ENCODE measurements at regions not wholly inside any gene's neighbourhood (a gene's known extent, or its start where the extent isn't known, plus 50 kb on each side); places are given as distances from the start of the nearest gene placed in this dataset.
"Not testable (repeated sequence)": the region's sequence is repeated elsewhere in the genome, so short reads cannot be mapped to it uniquely, and the experiment has no call there.

DNA sequence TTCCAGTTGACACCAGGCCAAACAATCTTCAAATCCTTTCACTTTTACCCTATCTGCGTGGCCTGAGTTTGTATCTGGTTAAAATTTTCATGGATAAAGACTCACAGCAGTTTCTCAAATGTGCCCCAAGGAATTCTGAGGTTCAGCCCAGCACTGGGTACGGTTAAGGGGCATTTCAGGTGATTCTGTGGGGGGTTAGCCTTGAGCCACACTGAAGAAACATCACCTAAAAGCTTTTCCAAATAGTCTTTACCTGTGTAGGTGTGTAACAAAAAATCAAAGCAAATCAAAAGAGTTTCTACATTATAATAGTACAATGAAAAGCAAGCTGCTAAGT is 83.8 kb upstream of the DNAJC1 start:
- H2AFZ ChIP-seq (ENCODE audit: low read depth, low read length): no peak overlapping the region
- H3K4me3 Mint-ChIP-seq (ENCODE audit: unreplicated experiment): no peak overlapping the region
- no peak overlapping the region for H3K27ac Mint-ChIP-seq (ENCODE audit: unreplicated experiment)

DNA sequence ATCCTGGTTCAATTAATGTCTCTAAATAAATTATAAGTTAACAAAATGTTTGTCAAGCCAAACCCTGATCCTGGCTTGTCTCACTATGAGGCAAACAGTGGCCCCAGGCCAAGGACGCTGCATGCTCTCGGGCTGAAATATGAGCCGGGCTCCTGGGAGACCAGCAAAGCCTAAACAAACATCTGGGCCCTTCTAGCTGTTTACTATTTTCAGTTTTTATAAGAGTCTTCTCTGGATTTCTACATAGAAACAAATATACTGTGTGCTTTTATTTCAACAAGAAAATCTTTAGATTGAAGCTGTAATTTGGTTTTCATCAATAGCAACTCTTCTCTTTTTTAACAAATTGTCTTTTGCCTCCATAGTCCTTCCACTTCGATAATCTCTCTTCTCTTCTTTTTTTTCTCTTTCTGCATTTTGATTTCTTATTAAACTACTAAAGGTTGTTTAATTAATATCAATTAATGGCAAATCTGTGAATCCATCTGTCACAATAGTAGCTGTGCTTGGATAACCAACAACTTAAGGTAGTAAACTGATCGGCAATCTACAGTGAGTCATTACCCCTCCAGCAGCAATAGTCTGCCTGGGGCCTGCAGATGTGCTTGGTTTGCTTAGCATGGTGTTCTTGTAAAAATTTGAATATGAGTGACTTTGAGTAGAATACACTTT is 83.3 kb upstream of the DNAJC1 start:
- Histone ChIP-seq H3K27ac (ENCODE audit: low read depth, low read length) (no peak overlapping the region), H3K4me1 (ENCODE audit: insufficient read depth, low read length) (no peaks in the 10 kb centered on the region), H3K27me3 (ENCODE audit: insufficient read depth, low read length) (peaks cover 2% of the 10 kb centered on the region), H2AFZ (ENCODE audit: low read depth, low read length) (no peak overlapping the region), H3K4me2 (ENCODE audit: low read length) (no peak overlapping the region), H3K9me3 (ENCODE audit: insufficient read depth, low read depth, low read length) (no peaks in the 10 kb centered on the region), H3K9ac (ENCODE audit: low read length) (no peak overlapping the region), H3K36me3 (ENCODE audit: insufficient read depth, low read length) (no peaks in the 10 kb centered on the region), H3K4me3 (ENCODE audit: insufficient read depth, low read depth, low read length) (no peak overlapping the region), H4K20me1 (ENCODE audit: insufficient read depth, low read length) (no peaks in the 10 kb centered on the region), H3K79me2 (ENCODE audit: insufficient read depth, low read length) (no peaks in the 10 kb centered on the region)
- no peak overlapping the region for H3K4me3 Mint-ChIP-seq (ENCODE audit: unreplicated experiment)
- no peaks in the 10 kb centered on the region for H3K4me1 Mint-ChIP-seq (ENCODE audit: low read depth, unreplicated experiment)
- no peak for TF ChIP-seq EZH2 (IDR thresholded peaks at IDR 0.05; ENCODE audit: insufficient read depth, low read length)
- TF ChIP-seq, protein P1, sequence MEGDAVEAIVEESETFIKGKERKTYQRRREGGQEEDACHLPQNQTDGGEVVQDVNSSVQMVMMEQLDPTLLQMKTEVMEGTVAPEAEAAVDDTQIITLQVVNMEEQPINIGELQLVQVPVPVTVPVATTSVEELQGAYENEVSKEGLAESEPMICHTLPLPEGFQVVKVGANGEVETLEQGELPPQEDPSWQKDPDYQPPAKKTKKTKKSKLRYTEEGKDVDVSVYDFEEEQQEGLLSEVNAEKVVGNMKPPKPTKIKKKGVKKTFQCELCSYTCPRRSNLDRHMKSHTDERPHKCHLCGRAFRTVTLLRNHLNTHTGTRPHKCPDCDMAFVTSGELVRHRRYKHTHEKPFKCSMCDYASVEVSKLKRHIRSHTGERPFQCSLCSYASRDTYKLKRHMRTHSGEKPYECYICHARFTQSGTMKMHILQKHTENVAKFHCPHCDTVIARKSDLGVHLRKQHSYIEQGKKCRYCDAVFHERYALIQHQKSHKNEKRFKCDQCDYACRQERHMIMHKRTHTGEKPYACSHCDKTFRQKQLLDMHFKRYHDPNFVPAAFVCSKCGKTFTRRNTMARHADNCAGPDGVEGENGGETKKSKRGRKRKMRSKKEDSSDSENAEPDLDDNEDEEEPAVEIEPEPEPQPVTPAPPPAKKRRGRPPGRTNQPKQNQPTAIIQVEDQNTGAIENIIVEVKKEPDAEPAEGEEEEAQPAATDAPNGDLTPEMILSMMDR (IDR thresholded peaks at IDR 0.05; ENCODE audit: insufficient read depth, low read depth, low read length): no peak
- peaks cover 1% of the 10 kb centered on the region for H3K9me3 Mint-ChIP-seq (ENCODE audit: unreplicated experiment)
- H3K27ac Mint-ChIP-seq (ENCODE audit: unreplicated experiment): no peak overlapping the region
- H3K36me3 Mint-ChIP-seq (ENCODE audit: low read depth, unreplicated experiment): no peaks in the 10 kb centered on the region
- H3K27me3 Mint-ChIP-seq (ENCODE audit: low read depth, unreplicated experiment): peaks cover 5% of the 10 kb centered on the region
- peak; percentile 36 for DNase-seq (ENCODE audit: low read depth)
- no peak for FAIRE-seq

More for the DNA sequence above, 83.8 kb upstream of the DNAJC1 start:
- Histone ChIP-seq H4K20me1 (ENCODE audit: insufficient read depth, low read length) (no peaks in the 10 kb centered on the region), H3K79me2 (ENCODE audit: insufficient read depth, low read length) (no peaks in the 10 kb centered on the region), H3K9me3 (ENCODE audit: insufficient read depth, low read depth, low read length) (no peaks in the 10 kb centered on the region), H3K27me3 (ENCODE audit: insufficient read depth, low read length) (peaks cover 2% of the 10 kb centered on the region), H3K4me2 (ENCODE audit: low read length) (no peak overlapping the region), H3K36me3 (ENCODE audit: insufficient read depth, low read length) (no peaks in the 10 kb centered on the region), H3K9ac (ENCODE audit: low read length) (no peak overlapping the region), H3K4me1 (ENCODE audit: insufficient read depth, low read length) (no peaks in the 10 kb centered on the region), H3K4me3 (ENCODE audit: insufficient read depth, low read depth, low read length) (no peak overlapping the region), H3K27ac (ENCODE audit: low read depth, low read length) (no peak overlapping the region)
- Mint-ChIP-seq H3K36me3 (ENCODE audit: low read depth, unreplicated experiment) (no peaks in the 10 kb centered on the region), H3K27me3 (ENCODE audit: low read depth, unreplicated experiment) (peaks cover 5% of the 10 kb centered on the region), H3K9me3 (ENCODE audit: unreplicated experiment) (peaks cover 1% of the 10 kb centered on the region), H3K4me1 (ENCODE audit: low read depth, unreplicated experiment) (no peaks in the 10 kb centered on the region)
- no peak for TF ChIP-seq EZH2 (IDR thresholded peaks at IDR 0.05; ENCODE audit: insufficient read depth, low read length)
- TF ChIP-seq, protein P1 (IDR thresholded peaks at IDR 0.05; ENCODE audit: insufficient read depth, low read depth, low read length): no peak
- FAIRE-seq (no peak), DNase-seq (ENCODE audit: low read depth) (no peak)

DNA sequence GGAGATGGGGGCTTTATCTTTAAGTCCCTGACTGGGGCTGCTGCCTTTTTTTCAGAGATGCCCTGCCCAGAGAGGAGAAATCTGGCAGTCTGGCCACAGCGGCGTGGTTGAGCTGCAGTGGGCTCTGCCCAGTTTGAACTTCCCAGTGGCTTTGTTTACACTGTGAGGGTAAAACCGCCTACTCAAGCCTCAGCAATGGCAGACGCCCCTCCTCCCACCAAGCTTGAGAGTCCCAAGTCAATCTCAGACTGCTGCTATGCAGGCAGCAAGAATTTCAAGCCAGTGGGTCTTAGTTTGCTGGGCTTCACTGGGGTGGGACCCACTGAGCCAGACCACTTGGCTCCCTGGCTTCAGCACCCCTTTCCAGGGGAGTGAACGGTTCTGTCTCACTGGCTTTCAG is 76.4 kb upstream of the DNAJC1 start:
- not testable (repeated sequence) for H3K79me2 ChIP-seq (ENCODE audit: insufficient read depth, low read length); FAIRE-seq; H3K9me3 Mint-ChIP-seq (ENCODE audit: unreplicated experiment); DNase-seq (ENCODE audit: low read depth); H3K27me3 ChIP-seq (ENCODE audit: insufficient read depth, low read length); H3K36me3 ChIP-seq (ENCODE audit: insufficient read depth, low read length); H3K4me1 ChIP-seq (ENCODE audit: insufficient read depth, low read length); H2AFZ ChIP-seq (ENCODE audit: low read depth, low read length); H3K9me3 ChIP-seq (ENCODE audit: insufficient read depth, low read depth, low read length); H3K4me1 Mint-ChIP-seq (ENCODE audit: low read depth, unreplicated experiment); H4K20me1 ChIP-seq (ENCODE audit: insufficient read depth, low read length); H3K4me3 ChIP-seq (ENCODE audit: insufficient read depth, low read depth, low read length); H3K36me3 Mint-ChIP-seq (ENCODE audit: low read depth, unreplicated experiment); H3K27me3 Mint-ChIP-seq (ENCODE audit: low read depth, unreplicated experiment); H3K4me3 Mint-ChIP-seq (ENCODE audit: unreplicated experiment); H3K27ac Mint-ChIP-seq (ENCODE audit: unreplicated experiment); H3K4me2 ChIP-seq (ENCODE audit: low read length); H3K27ac ChIP-seq (ENCODE audit: low read depth, low read length); H3K9ac ChIP-seq (ENCODE audit: low read length)

All from astrocyte (in vitro differentiated cells and primary cell).